ENCODE measurements at regions not wholly inside any gene's neighbourhood (a gene's known extent, or its start where the extent isn't known, plus 50 kb on each side); places are given as distances from the start of the nearest gene placed in this dataset.

- TF ChIP-seq, protein P1, sequence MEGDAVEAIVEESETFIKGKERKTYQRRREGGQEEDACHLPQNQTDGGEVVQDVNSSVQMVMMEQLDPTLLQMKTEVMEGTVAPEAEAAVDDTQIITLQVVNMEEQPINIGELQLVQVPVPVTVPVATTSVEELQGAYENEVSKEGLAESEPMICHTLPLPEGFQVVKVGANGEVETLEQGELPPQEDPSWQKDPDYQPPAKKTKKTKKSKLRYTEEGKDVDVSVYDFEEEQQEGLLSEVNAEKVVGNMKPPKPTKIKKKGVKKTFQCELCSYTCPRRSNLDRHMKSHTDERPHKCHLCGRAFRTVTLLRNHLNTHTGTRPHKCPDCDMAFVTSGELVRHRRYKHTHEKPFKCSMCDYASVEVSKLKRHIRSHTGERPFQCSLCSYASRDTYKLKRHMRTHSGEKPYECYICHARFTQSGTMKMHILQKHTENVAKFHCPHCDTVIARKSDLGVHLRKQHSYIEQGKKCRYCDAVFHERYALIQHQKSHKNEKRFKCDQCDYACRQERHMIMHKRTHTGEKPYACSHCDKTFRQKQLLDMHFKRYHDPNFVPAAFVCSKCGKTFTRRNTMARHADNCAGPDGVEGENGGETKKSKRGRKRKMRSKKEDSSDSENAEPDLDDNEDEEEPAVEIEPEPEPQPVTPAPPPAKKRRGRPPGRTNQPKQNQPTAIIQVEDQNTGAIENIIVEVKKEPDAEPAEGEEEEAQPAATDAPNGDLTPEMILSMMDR (conservative IDR thresholded peaks at IDR 0.05; ENCODE audit: low read depth, low read length), result no peak
- TF ChIP-seq POLR2A (IDR thresholded peaks at IDR 0.05; ENCODE audit: low read depth, low read length), result no peak
- no peak for TF ChIP-seq RCOR1 (IDR thresholded peaks at IDR 0.05; ENCODE audit: insufficient replicate concordance, low read length)
- TF ChIP-seq CEBPB (IDR thresholded peaks at IDR 0.05; ENCODE audit: low read depth, low read length), result no peak
- TF ChIP-seq MAFK (IDR thresholded peaks at IDR 0.05; ENCODE audit: low read depth, low read length), result no peak
- no peak for TF ChIP-seq SMC3 (IDR thresholded peaks at IDR 0.05; ENCODE audit: low read depth, low read length)
- TF ChIP-seq, protein P2, sequence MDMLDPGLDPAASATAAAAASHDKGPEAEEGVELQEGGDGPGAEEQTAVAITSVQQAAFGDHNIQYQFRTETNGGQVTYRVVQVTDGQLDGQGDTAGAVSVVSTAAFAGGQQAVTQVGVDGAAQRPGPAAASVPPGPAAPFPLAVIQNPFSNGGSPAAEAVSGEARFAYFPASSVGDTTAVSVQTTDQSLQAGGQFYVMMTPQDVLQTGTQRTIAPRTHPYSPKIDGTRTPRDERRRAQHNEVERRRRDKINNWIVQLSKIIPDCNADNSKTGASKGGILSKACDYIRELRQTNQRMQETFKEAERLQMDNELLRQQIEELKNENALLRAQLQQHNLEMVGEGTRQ (IDR thresholded peaks at IDR 0.05; ENCODE audit: low read depth, low read length), result no peak
These were observed 823.8 kb upstream of the CA10 start for GRCh38 chr17:52982331-52982730.

All from IMR-90 (cell line).